ENCODE measurements at regions not wholly inside any gene's neighbourhood (a gene's known extent, or its start where the extent isn't known, plus 50 kb on each side); places are given as distances from the start of the nearest gene placed in this dataset.

DNA sequence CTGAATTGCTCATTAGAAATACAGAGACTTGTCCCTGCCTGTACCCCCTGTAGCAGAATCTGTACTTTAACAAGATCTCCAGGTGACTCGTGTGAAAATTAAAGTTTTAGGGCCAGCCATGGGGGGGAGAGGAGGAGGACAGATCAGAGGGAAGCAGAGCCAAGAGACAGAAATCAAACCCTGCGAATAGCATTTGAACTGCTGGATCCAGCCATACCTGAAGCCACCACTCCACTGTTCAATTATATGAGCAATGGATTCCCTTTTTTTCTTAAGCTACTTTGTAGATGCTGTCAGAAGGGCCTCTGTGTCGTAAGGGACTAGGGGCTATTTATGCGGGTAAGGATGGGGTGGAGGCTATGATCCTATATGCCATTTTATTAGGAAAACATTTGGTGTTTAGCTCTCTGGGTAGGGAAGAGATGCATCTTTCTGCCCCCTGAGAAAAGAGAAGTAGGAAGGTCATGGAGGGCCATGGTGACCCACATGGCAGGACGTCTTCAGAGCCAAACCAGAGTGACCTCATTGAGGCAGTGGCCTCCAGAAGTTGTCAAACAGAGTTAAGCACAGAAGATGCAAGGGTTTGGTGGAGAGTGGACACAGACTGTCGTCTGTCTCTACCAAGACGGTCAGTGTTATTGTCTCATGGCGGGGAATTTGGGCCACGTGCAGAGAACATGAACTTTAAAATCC lies 203.9 kb downstream of the PHETA1 start:
- TF ChIP-seq CTCF (IDR thresholded peaks at IDR 0.05) (no peak), POLR2A (IDR thresholded peaks at IDR 0.05) (no peak), POLR2AphosphoS5 (IDR thresholded peaks at IDR 0.05) (no peak)

All from breast epithelium (tissue), 3 donors.